K562 (cell line): ENCODE measurements at regions not wholly inside any gene's neighbourhood (a gene's known extent, or its start where the extent isn't known, plus 50 kb on each side); places are given as distances from the start of the nearest gene placed in this dataset.

Experiments used
- EP300 ChIP-seq: IDR thresholded peaks from 2 replicates; pipeline ENCODE4 v1.6.1; 2012; ENCODE audit warnings: low read length, improper control_type of control experiment
- HMG20A ChIP-seq: fragments of 450-650 bp; formaldehyde crosslinking; conservative IDR thresholded peaks from 2 replicates; pipeline ENCODE4 v1.4.0; 2020; ENCODE audit warnings: mild to moderate bottlenecking, mixed read lengths
- MLX ChIP-seq, 2 experiments: fragments of 450-650 bp in 1 of 2; sonication (generic) in 1 of 2; formaldehyde crosslinking; conservative IDR thresholded peaks; 2 replicates each; pipeline versions ENCODE4 v1.4.0 to v1.8.1; 2020 to 2022; ENCODE audit warnings: mild to moderate bottlenecking in 1 of 2, missing genetic modification reagents in 1 of 2
- ZBTB5 ChIP-seq: fragments of 450-650 bp; IDR thresholded peaks from 2 replicates; pipeline ENCODE4 v1.6.1; 2017; ENCODE audit warnings: antibody characterized with exemption
- ZNF174 ChIP-seq: fragments of 250-450 bp; sonication (Bioruptor Pico); IDR thresholded peaks from 2 replicates; pipeline ENCODE4 v1.4.0; 2020; ENCODE audit warnings: mild to moderate bottlenecking
- ZNF280B ChIP-seq: fragments of 250-450 bp; sonication (Bioruptor Pico); IDR thresholded peaks from 2 replicates; pipeline ENCODE4 v1.5.1; 2021; ENCODE audit warnings: mild to moderate bottlenecking
- ZNF449 ChIP-seq: fragments of 250-450 bp; sonication (Bioruptor Pico); IDR thresholded peaks from 2 replicates; pipeline ENCODE4 v1.8.0; 2022; ENCODE audit warnings: moderate library complexity, mild to moderate bottlenecking, inconsistent platforms

- TF ChIP-seq ZNF449 (CRISPR knock-in tag) (no peak), HMG20A (CRISPR knock-in tag) (no peak), EP300 (no peak), MLX (CRISPR knock-in tag; conservative IDR thresholded peaks at IDR 0.05) (no peak), ZNF280B (CRISPR knock-in tag) (no peak), ZNF174 (no peak), ZBTB5 (no peak)
These were observed 221.3 kb upstream of the AJAP1 start for GRCh38 chr1:4433075-4433474.
